GM23338 (cell line): ENCODE measurements at regions not wholly inside any gene's neighbourhood (a gene's known extent, or its start where the extent isn't known, plus 50 kb on each side); places are given as distances from the start of the nearest gene placed in this dataset.

Experiments used
- ATAC-seq: fragments of 200-7000 bp; cut with Tn5 transposase; 3 replicates; pipeline ENCODE4 v1.9.1; 2020
- DNase-seq: peaks from one replicate; pipeline ENCODE4 v3.0.0-alpha.2; 2015; ENCODE audit warnings: low spot score
- H2AFZ ChIP-seq: fragments of 200-600 bp; sonication (generic); 2 replicates; pipeline ENCODE4 v1.8.0; 2016; ENCODE audit warnings: antibody characterized with exemption, mild to moderate bottlenecking, moderate library complexity
- H3F3A ChIP-seq: fragments of 200-600 bp; sonication (generic); replicated peaks from 2 replicates; pipeline ENCODE4 v1.8.0; 2017; ENCODE audit warnings: antibody characterized with exemption, mixed run types, low read depth
- H3K27ac ChIP-seq: fragments of 200-600 bp; sonication (generic); 2 replicates; pipeline ENCODE4 v1.6.1; 2016; ENCODE audit warnings: low read depth
- H3K27me3 ChIP-seq: fragments of 200-600 bp; sonication (generic); 2 replicates; pipeline ENCODE4 v1.8.0; 2016; ENCODE audit warnings: mild to moderate bottlenecking, mixed run types, moderate library complexity; ENCODE audit not compliant: insufficient read depth
- H3K36me3 ChIP-seq: fragments of 200-600 bp; sonication (generic); 2 replicates; pipeline ENCODE4 v1.8.0; 2016; ENCODE audit warnings: mild to moderate bottlenecking; ENCODE audit not compliant: insufficient read depth
- H3K4me1 ChIP-seq: fragments of 200-600 bp; sonication (generic); 2 replicates; pipeline ENCODE4 v1.8.0; 2016; ENCODE audit warnings: mild to moderate bottlenecking, moderate library complexity; ENCODE audit not compliant: insufficient read depth
- H3K4me2 ChIP-seq: fragments of 200-600 bp; sonication (generic); 2 replicates; pipeline ENCODE4 v1.7.1; 2017; ENCODE audit warnings: mixed run types
- H3K4me3 ChIP-seq: fragments of 200-600 bp; sonication (generic); 2 replicates; pipeline ENCODE4 v1.6.1; 2016; ENCODE audit warnings: mixed run types
- H3K79me2 ChIP-seq: fragments of 200-600 bp; sonication (generic); replicated peaks from 2 replicates; pipeline ENCODE4 v1.8.0; 2017; ENCODE audit warnings: mild to moderate bottlenecking; ENCODE audit not compliant: insufficient read depth
- H3K9me2 ChIP-seq: fragments of 200-600 bp; sonication (generic); 2 replicates; pipeline ENCODE4 v1.8.0; 2017; ENCODE audit not compliant: insufficient read depth
- H4K20me1 ChIP-seq: fragments of 200-600 bp; sonication (generic); replicated peaks from 2 replicates; pipeline ENCODE4 v1.8.0; 2017; ENCODE audit warnings: mild to moderate bottlenecking; ENCODE audit not compliant: insufficient read depth
- H3K27ac Mint-ChIP-seq: 2 replicates; pipeline ENCODE4 v1.8.0; 2020; ENCODE audit warnings: inconsistent platforms, mild to moderate bottlenecking, moderate library complexity, mixed read lengths
- H3K27me3 Mint-ChIP-seq: 3 replicates; pipeline ENCODE4 v1.8.0; 2022; ENCODE audit warnings: low read depth, mild to moderate bottlenecking, moderate library complexity, mixed read lengths, inconsistent platforms; ENCODE audit not compliant: insufficient read depth, poor library complexity
- H3K36me3 Mint-ChIP-seq: 3 replicates; pipeline ENCODE4 v1.8.0; 2021; ENCODE audit warnings: low read depth, mild to moderate bottlenecking, inconsistent platforms, moderate library complexity, mixed read lengths
- H3K4me1 Mint-ChIP-seq: 3 replicates; pipeline ENCODE4 v1.8.0; 2020; ENCODE audit warnings: mild to moderate bottlenecking, inconsistent platforms, mixed read lengths
- H3K4me3 Mint-ChIP-seq: 3 replicates; pipeline ENCODE4 v1.8.0; 2021; ENCODE audit warnings: moderate library complexity, mild to moderate bottlenecking, inconsistent platforms, mixed read lengths
- H3K9me3 Mint-ChIP-seq: 3 replicates; pipeline ENCODE4 v1.8.0; 2020; ENCODE audit warnings: moderate library complexity, mild to moderate bottlenecking, inconsistent platforms, mixed read lengths
- CREB1 ChIP-seq: fragments of 250-450 bp; sonication (Bioruptor Pico); IDR thresholded peaks from 2 replicates; pipeline ENCODE4 v1.5.0; 2020; ENCODE audit warnings: low read depth, mild to moderate bottlenecking, moderate library complexity
- EZH2 ChIP-seq: fragments of 200-600 bp; sonication (generic); IDR thresholded peaks from one replicate; pipeline ENCODE4 v1.8.0; 2017; ENCODE audit warnings: antibody characterized with exemption, mild to moderate bottlenecking, low read depth; ENCODE audit not compliant: unreplicated experiment
- EZH2phosphoT487 ChIP-seq: fragments of 200-600 bp; sonication (generic); IDR thresholded peaks from one replicate; pipeline ENCODE4 v1.8.1; 2018; ENCODE audit warnings: antibody characterized with exemption; ENCODE audit not compliant: unreplicated experiment
- JUNB ChIP-seq: IDR thresholded peaks from one replicate; pipeline ENCODE4 v1.6.1; 2016; ENCODE audit warnings: antibody characterized with exemption; ENCODE audit not compliant: unreplicated experiment
- NANOG ChIP-seq: IDR thresholded peaks from 2 replicates; pipeline ENCODE4 v1.6.1; 2016; ENCODE audit warnings: antibody characterized with exemption, borderline replicate concordance
- POLR2AphosphoS5 ChIP-seq: IDR thresholded peaks from 2 replicates; pipeline ENCODE4 v1.6.1; 2016; ENCODE audit warnings: antibody characterized with exemption, low read depth
- STAT1 ChIP-seq: IDR thresholded peaks from one replicate; pipeline ENCODE4 v1.6.1; 2016; ENCODE audit warnings: antibody characterized with exemption; ENCODE audit not compliant: unreplicated experiment
- ZNF114 ChIP-seq: fragments of 250-450 bp; sonication (Bioruptor Pico); IDR thresholded peaks from 2 replicates; pipeline ENCODE4 v1.5.0; 2020; ENCODE audit warnings: mild to moderate bottlenecking, moderate library complexity
- ZNF331 ChIP-seq: fragments of 250-450 bp; sonication (Bioruptor Pico); IDR thresholded peaks from 2 replicates; pipeline ENCODE4 v1.5.0; 2020; ENCODE audit warnings: low read depth, mild to moderate bottlenecking, moderate library complexity
- TF ChIP-seq, protein P1 (sequence below): fragments of 250-450 bp; sonication (Bioruptor Pico); IDR thresholded peaks from 2 replicates; pipeline ENCODE4 v1.5.0; 2020; ENCODE audit warnings: mild to moderate bottlenecking, moderate library complexity
- TF ChIP-seq, protein P2 (sequence below): IDR thresholded peaks from one replicate; pipeline ENCODE4 v1.6.1; 2018; ENCODE audit warnings: antibody characterized with exemption; ENCODE audit not compliant: unreplicated experiment
- TF ChIP-seq, protein P3 (sequence below): IDR thresholded peaks from 2 replicates; pipeline ENCODE4 v1.6.1; 2016; ENCODE audit warnings: antibody characterized with exemption
- TF ChIP-seq, protein P4 (sequence below), 2 experiments: fragments of 200-600 bp in 1 of 2; sonication (generic) in 1 of 2; conservative IDR thresholded peaks; 2 replicates each; pipeline versions ENCODE4 v1.5.1 to v1.6.1; 2016 to 2017; ENCODE audit warnings: antibody characterized with exemption in 2 of 2, low read depth in 2 of 2, mild to moderate bottlenecking in 2 of 2, moderate library complexity in 1 of 2

DNA sequence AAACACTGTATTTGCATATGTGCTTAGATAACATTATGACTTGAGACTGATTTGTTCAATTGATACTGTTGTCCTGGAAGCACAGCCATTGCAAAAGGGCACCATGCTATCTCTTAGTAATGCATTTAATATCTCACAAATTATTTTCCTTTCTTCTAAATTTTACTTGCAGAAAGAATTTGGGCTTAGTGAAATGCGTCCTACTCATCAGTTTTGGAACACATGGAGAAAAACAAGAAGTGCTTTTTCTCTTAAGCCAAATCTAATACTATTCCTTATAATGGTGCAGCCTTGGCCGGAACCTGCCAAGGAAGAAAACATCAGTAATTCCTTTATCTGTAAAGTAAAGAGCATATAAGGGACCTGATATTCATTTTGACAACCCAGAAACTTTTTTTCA, 172.2 kb upstream of the ZNF608 start:
- Histone ChIP-seq H4K20me1 (no peaks in the 10 kb centered on the region), H3F3A (no peaks in the 10 kb centered on the region), H3K36me3 (no peaks in the 10 kb centered on the region), H3K4me2 (0 out of 2 replicates have a peak overlapping the region, but pooled peaks have one; percentile 12), H3K79me2 (no peaks in the 10 kb centered on the region), H3K9me2 (no peaks in the 10 kb centered on the region), H3K4me1 (peaks cover 55% of the 10 kb centered on the region), H3K4me3 (no peak overlapping the region), H3K27me3 (no peaks in the 10 kb centered on the region), H3K27ac (no peak overlapping the region), H2AFZ (no peak overlapping the region)
- ATAC-seq = no peak
- no peak overlapping the region for H3K27ac Mint-ChIP-seq
- H3K9me3 Mint-ChIP-seq = peaks cover 4% of the 10 kb centered on the region; the same call in 1 of the 3 replicates
- H3K36me3 Mint-ChIP-seq = peaks cover 5% of the 10 kb centered on the region; the same call in 2 of the 3 replicates
- H3K4me3 Mint-ChIP-seq = no peak overlapping the region
- peaks cover 2% of the 10 kb centered on the region for H3K27me3 Mint-ChIP-seq
- TF ChIP-seq JUNB (no peak), ZNF331 (CRISPR knock-in tag) (no peak), EZH2phosphoT487 (no peak), CREB1 (CRISPR knock-in tag) (no peak), NANOG (no peak), EZH2 (no peak), STAT1 (no peak), ZNF114 (CRISPR knock-in tag) (no peak), POLR2AphosphoS5 (no peak)
- TF ChIP-seq, protein P1, sequence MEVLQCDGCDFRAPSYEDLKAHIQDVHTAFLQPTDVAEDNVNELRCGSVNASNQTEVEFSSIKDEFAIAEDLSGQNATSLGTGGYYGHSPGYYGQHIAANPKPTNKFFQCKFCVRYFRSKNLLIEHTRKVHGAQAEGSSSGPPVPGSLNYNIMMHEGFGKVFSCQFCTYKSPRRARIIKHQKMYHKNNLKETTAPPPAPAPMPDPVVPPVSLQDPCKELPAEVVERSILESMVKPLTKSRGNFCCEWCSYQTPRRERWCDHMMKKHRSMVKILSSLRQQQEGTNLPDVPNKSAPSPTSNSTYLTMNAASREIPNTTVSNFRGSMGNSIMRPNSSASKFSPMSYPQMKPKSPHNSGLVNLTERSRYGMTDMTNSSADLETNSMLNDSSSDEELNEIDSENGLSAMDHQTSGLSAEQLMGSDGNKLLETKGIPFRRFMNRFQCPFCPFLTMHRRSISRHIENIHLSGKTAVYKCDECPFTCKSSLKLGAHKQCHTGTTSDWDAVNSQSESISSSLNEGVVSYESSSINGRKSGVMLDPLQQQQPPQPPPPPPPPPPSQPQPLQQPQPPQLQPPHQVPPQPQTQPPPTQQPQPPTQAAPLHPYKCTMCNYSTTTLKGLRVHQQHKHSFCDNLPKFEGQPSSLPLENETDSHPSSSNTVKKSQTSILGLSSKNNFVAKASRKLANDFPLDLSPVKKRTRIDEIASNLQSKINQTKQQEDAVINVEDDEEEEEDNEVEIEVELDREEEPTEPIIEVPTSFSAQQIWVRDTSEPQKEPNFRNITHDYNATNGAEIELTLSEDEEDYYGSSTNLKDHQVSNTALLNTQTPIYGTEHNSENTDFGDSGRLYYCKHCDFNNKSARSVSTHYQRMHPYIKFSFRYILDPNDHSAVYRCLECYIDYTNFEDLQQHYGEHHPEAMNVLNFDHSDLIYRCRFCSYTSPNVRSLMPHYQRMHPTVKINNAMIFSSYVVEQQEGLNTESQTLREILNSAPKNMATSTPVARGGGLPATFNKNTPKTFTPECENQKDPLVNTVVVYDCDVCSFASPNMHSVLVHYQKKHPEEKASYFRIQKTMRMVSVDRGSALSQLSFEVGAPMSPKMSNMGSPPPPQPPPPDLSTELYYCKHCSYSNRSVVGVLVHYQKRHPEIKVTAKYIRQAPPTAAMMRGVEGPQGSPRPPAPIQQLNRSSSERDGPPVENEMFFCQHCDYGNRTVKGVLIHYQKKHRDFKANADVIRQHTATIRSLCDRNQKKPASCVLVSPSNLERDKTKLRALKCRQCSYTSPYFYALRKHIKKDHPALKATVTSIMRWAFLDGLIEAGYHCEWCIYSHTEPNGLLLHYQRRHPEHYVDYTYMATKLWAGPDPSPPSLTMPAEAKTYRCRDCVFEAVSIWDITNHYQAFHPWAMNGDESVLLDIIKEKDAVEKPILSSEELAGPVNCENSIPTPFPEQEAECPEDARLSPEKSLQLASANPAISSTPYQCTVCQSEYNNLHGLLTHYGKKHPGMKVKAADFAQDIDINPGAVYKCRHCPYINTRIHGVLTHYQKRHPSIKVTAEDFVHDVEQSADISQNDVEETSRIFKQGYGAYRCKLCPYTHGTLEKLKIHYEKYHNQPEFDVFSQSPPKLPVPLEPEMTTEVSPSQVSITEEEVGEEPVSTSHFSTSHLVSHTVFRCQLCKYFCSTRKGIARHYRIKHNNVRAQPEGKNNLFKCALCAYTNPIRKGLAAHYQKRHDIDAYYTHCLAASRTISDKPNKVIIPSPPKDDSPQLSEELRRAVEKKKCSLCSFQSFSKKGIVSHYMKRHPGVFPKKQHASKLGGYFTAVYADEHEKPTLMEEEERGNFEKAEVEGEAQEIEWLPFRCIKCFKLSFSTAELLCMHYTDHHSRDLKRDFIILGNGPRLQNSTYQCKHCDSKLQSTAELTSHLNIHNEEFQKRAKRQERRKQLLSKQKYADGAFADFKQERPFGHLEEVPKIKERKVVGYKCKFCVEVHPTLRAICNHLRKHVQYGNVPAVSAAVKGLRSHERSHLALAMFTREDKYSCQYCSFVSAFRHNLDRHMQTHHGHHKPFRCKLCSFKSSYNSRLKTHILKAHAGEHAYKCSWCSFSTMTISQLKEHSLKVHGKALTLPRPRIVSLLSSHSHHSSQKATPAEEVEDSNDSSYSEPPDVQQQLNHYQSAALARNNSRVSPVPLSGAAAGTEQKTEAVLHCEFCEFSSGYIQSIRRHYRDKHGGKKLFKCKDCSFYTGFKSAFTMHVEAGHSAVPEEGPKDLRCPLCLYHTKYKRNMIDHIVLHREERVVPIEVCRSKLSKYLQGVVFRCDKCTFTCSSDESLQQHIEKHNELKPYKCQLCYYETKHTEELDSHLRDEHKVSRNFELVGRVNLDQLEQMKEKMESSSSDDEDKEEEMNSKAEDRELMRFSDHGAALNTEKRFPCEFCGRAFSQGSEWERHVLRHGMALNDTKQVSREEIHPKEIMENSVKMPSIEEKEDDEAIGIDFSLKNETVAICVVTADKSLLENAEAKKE (CRISPR knock-in tag) = no peak
- TF ChIP-seq, protein P2, sequence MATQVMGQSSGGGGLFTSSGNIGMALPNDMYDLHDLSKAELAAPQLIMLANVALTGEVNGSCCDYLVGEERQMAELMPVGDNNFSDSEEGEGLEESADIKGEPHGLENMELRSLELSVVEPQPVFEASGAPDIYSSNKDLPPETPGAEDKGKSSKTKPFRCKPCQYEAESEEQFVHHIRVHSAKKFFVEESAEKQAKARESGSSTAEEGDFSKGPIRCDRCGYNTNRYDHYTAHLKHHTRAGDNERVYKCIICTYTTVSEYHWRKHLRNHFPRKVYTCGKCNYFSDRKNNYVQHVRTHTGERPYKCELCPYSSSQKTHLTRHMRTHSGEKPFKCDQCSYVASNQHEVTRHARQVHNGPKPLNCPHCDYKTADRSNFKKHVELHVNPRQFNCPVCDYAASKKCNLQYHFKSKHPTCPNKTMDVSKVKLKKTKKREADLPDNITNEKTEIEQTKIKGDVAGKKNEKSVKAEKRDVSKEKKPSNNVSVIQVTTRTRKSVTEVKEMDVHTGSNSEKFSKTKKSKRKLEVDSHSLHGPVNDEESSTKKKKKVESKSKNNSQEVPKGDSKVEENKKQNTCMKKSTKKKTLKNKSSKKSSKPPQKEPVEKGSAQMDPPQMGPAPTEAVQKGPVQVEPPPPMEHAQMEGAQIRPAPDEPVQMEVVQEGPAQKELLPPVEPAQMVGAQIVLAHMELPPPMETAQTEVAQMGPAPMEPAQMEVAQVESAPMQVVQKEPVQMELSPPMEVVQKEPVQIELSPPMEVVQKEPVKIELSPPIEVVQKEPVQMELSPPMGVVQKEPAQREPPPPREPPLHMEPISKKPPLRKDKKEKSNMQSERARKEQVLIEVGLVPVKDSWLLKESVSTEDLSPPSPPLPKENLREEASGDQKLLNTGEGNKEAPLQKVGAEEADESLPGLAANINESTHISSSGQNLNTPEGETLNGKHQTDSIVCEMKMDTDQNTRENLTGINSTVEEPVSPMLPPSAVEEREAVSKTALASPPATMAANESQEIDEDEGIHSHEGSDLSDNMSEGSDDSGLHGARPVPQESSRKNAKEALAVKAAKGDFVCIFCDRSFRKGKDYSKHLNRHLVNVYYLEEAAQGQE = no peak
- TF ChIP-seq, protein P3, sequence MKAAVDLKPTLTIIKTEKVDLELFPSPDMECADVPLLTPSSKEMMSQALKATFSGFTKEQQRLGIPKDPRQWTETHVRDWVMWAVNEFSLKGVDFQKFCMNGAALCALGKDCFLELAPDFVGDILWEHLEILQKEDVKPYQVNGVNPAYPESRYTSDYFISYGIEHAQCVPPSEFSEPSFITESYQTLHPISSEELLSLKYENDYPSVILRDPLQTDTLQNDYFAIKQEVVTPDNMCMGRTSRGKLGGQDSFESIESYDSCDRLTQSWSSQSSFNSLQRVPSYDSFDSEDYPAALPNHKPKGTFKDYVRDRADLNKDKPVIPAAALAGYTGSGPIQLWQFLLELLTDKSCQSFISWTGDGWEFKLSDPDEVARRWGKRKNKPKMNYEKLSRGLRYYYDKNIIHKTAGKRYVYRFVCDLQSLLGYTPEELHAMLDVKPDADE = no peak
- TF ChIP-seq, protein P4, sequence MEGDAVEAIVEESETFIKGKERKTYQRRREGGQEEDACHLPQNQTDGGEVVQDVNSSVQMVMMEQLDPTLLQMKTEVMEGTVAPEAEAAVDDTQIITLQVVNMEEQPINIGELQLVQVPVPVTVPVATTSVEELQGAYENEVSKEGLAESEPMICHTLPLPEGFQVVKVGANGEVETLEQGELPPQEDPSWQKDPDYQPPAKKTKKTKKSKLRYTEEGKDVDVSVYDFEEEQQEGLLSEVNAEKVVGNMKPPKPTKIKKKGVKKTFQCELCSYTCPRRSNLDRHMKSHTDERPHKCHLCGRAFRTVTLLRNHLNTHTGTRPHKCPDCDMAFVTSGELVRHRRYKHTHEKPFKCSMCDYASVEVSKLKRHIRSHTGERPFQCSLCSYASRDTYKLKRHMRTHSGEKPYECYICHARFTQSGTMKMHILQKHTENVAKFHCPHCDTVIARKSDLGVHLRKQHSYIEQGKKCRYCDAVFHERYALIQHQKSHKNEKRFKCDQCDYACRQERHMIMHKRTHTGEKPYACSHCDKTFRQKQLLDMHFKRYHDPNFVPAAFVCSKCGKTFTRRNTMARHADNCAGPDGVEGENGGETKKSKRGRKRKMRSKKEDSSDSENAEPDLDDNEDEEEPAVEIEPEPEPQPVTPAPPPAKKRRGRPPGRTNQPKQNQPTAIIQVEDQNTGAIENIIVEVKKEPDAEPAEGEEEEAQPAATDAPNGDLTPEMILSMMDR (conservative IDR thresholded peaks at IDR 0.05; ENCODE audit: low read depth in 2 of 2) = no peak
- peaks cover 4% of the 10 kb centered on the region; the same call in 2 of the 3 replicates for H3K4me1 Mint-ChIP-seq
- DNase-seq = no peak
